ENCODE measurements at regions not wholly inside any gene's neighbourhood (a gene's known extent, or its start where the extent isn't known, plus 50 kb on each side); places are given as distances from the start of the nearest gene placed in this dataset.

DNA sequence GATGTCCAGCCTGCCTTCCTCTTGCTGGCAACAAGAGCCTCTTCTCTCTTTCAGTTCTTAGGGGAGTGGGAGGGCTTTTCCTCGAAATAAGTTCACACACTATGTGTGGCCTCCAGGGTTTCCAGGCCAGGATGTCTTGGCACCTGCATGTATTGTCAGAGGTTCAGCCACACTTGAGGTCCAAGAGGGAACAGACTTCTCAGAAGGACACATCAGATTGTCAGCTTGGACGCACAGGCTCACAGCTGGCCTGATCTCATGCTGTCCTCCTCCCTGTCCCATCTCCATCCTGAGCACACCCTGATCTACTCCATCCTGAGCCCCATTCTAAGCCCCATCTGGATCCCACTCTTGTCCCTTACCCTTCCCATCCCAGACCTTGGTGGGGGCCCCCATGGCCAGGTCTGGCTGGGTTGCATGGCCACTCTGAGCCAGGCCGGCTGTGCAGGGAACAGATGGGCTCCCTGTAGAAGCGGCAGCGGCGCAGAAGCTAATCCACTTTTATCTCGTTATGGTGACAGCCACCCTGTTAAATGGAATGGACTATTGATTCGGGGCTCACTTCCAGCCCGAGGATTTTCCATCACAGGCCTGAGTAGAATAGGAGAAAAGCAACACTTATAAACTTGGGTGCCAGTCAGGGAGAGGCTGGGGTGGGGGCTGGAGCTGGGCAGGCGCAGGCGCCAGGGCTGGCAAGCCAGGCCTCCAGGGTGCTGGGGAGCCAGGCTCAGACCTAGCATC, 85.1 kb upstream of the CSF3R start:
- TF ChIP-seq, protein P1, sequence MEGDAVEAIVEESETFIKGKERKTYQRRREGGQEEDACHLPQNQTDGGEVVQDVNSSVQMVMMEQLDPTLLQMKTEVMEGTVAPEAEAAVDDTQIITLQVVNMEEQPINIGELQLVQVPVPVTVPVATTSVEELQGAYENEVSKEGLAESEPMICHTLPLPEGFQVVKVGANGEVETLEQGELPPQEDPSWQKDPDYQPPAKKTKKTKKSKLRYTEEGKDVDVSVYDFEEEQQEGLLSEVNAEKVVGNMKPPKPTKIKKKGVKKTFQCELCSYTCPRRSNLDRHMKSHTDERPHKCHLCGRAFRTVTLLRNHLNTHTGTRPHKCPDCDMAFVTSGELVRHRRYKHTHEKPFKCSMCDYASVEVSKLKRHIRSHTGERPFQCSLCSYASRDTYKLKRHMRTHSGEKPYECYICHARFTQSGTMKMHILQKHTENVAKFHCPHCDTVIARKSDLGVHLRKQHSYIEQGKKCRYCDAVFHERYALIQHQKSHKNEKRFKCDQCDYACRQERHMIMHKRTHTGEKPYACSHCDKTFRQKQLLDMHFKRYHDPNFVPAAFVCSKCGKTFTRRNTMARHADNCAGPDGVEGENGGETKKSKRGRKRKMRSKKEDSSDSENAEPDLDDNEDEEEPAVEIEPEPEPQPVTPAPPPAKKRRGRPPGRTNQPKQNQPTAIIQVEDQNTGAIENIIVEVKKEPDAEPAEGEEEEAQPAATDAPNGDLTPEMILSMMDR (IDR thresholded peaks at IDR 0.05): no peak
- TF ChIP-seq POLR2AphosphoS5 (IDR thresholded peaks at IDR 0.05): no peak
